A549 (cell line): ENCODE measurements at regions not wholly inside any gene's neighbourhood (a gene's known extent, or its start where the extent isn't known, plus 50 kb on each side); places are given as distances from the start of the nearest gene placed in this dataset.

Experiments
- ATAC-seq, 2 experiments: fragments of 200-7000 bp in 1 of 2; fragments of >200 bp in 1 of 2; cut with Nextera tagmentation in 1 of 2; cut with Tn5 transposase in 1 of 2; 3 replicates each; pipeline versions ENCODE4 v1.8.0 to v1.9.1; 2018 to 2020; ENCODE audit warnings: mild to moderate bottlenecking in 1 of 2, moderate library complexity in 1 of 2
- CTCF ChIA-PET: fragments of 300-600 bp; sonication (Branson Sonifier 250); formaldehyde crosslinking; extraction: SDS; loops from one replicate; lab custom pipeline; 2021; ENCODE audit warnings: antibody characterized with exemption, inconsistent platforms; lab: Yijun Ruan, JAX
- POLR2A ChIA-PET: fragments of 350-600 bp; formaldehyde crosslinking; extraction: SDS; loops from one replicate; lab custom pipeline; 2021; ENCODE audit warnings: antibody characterized with exemption, inconsistent platforms; lab: Yijun Ruan, JAX
- DNase-seq, 2 experiments: peaks; one replicate each; pipeline versions ENCODE4 v3.0.0 to v3.0.0-alpha.2; 2011 to 2016; ENCODE audit warnings: low read depth in 1 of 2, low spot score in 1 of 2
- FAIRE-seq: peaks from 2 replicates; lab custom pipeline; 2011; peaks lifted over from hg19 to GRCh38; lab: Jason Lieb, UNC
- H3K27ac ChIP-seq, 2 experiments: fragments of >200 bp; sonication (Bioruptor Twin); formaldehyde crosslinking; 3 replicates each; pipeline ENCODE4 v1.5.1; 2016 to 2017
- H3K4me1 ChIP-seq: fragments of >200 bp; sonication (Bioruptor Twin); formaldehyde crosslinking; 3 replicates; pipeline ENCODE4 v1.6.1; 2016
- H3K4me2 ChIP-seq: fragments of >200 bp; sonication (Bioruptor Twin); formaldehyde crosslinking; 3 replicates; pipeline ENCODE4 v1.6.1; 2016
- H3K4me3 ChIP-seq: fragments of >200 bp; sonication (Bioruptor Twin); formaldehyde crosslinking; 3 replicates; pipeline ENCODE4 v1.5.1; 2016
- H3K9me3 ChIP-seq: fragments of >200 bp; sonication (Bioruptor Twin); formaldehyde crosslinking; 3 replicates; pipeline ENCODE4 v1.6.1; 2016
- BCL3 ChIP-seq: fragments of >200 bp; sonication (Bioruptor Twin); formaldehyde crosslinking; IDR thresholded peaks from 3 replicates; pipeline ENCODE4 v1.6.1; 2016
- BHLHE40 ChIP-seq: IDR thresholded peaks from 2 replicates; pipeline ENCODE4 v1.6.1; 2012; ENCODE audit warnings: low read depth, low read length, inconsistent platforms
- CHD4 ChIP-seq: fragments of 200-600 bp; sonication (generic); IDR thresholded peaks from 2 replicates; pipeline ENCODE4 v1.6.1; 2016; ENCODE audit warnings: antibody characterized with exemption, mild to moderate bottlenecking, borderline replicate concordance
- FOSL2 ChIP-seq, 2 experiments: fragments of 450-650 bp in 1 of 2; fragments of >200 bp in 1 of 2; sonication (Bioruptor Twin) in 1 of 2; formaldehyde crosslinking; IDR thresholded peaks; 2 replicates each; pipeline versions ENCODE4 v1.5.0 to v1.6.1; 2016 to 2020; ENCODE audit warnings: mild to moderate bottlenecking in 1 of 2, moderate library complexity in 1 of 2
- HES2 ChIP-seq: fragments of >200 bp; sonication (Bioruptor Twin); formaldehyde crosslinking; IDR thresholded peaks from 2 replicates; pipeline ENCODE4 v1.6.1; 2016
- HEYL ChIP-seq: fragments of 250-450 bp; sonication (Bioruptor Pico); IDR thresholded peaks from 2 replicates; pipeline ENCODE4 v1.8.0; 2021; ENCODE audit warnings: mild to moderate bottlenecking, moderate library complexity
- HOXB13 ChIP-seq: fragments of 250-450 bp; sonication (Bioruptor Pico); IDR thresholded peaks from 2 replicates; pipeline ENCODE4 v1.5.0; 2020; ENCODE audit warnings: low read depth, mild to moderate bottlenecking, moderate library complexity
- HOXB5 ChIP-seq: fragments of 250-450 bp; sonication (Bioruptor Pico); IDR thresholded peaks from 2 replicates; pipeline ENCODE4 v1.5.0; 2020; ENCODE audit warnings: mild to moderate bottlenecking, moderate library complexity
- JUN ChIP-seq, 2 experiments: fragments of >200 bp; sonication (Bioruptor Twin); formaldehyde crosslinking; IDR thresholded peaks; 2 replicates in 1 of 2; 3 replicates in 1 of 2; pipeline ENCODE4 v1.6.1; 2016 to 2017
- MAFK ChIP-seq: fragments of 450-650 bp; IDR thresholded peaks from 2 replicates; pipeline ENCODE4 v1.6.1; 2014; ENCODE audit not compliant: partially characterized antibody
- MAZ ChIP-seq: fragments of 150-350 bp; IDR thresholded peaks from 2 replicates; pipeline ENCODE4 v1.6.1; 2014; ENCODE audit warnings: antibody characterized with exemption, low read depth, low read length, borderline replicate concordance
- NFE2L2 ChIP-seq: fragments of 150-350 bp; conservative IDR thresholded peaks from 2 replicates; pipeline ENCODE4 v1.6.1; 2014; ENCODE audit warnings: low read length
- PHF8 ChIP-seq: fragments of 200-600 bp; sonication (generic); IDR thresholded peaks from 2 replicates; pipeline ENCODE4 v1.6.1; 2016; ENCODE audit warnings: low read depth, mild to moderate bottlenecking, antibody characterized with exemption, moderate library complexity, borderline replicate concordance
- POLR2A ChIP-seq: IDR thresholded peaks from 2 replicates; pipeline ENCODE4 v1.6.1; 2012; ENCODE audit warnings: mild to moderate bottlenecking, low read length
- POLR2AphosphoS2 ChIP-seq: conservative IDR thresholded peaks from 2 replicates; pipeline ENCODE4 v1.6.1; 2012; ENCODE audit warnings: low read length, improper control_type of control experiment, inconsistent platforms
- RAD21 ChIP-seq, 2 experiments: fragments of >200 bp in 1 of 2; sonication (Bioruptor Twin) in 1 of 2; formaldehyde crosslinking in 1 of 2; IDR thresholded peaks in 1 of 2; conservative IDR thresholded peaks in 1 of 2; 2 replicates in 1 of 2; 3 replicates in 1 of 2; pipeline ENCODE4 v1.6.1; 2012 to 2018; ENCODE audit warnings: inconsistent platforms in 1 of 2
- RARB ChIP-seq: fragments of 250-450 bp; sonication (Bioruptor Pico); IDR thresholded peaks from 2 replicates; pipeline ENCODE4 v1.8.0; 2021; ENCODE audit warnings: mild to moderate bottlenecking, moderate library complexity
- RCOR1 ChIP-seq: fragments of 150-350 bp; IDR thresholded peaks from 2 replicates; pipeline ENCODE4 v1.6.1; 2014; ENCODE audit warnings: antibody characterized with exemption, low read length, low read depth
- RFX5 ChIP-seq: fragments of 450-650 bp; IDR thresholded peaks from 2 replicates; pipeline ENCODE4 v1.7.1; 2014; ENCODE audit warnings: antibody characterized with exemption, mild to moderate bottlenecking, moderate library complexity
- RNF2 ChIP-seq: fragments of 200-600 bp; sonication (generic); IDR thresholded peaks from 2 replicates; pipeline ENCODE4 v1.6.1; 2016; ENCODE audit warnings: low read depth, mild to moderate bottlenecking, antibody characterized with exemption, moderate library complexity, borderline replicate concordance
- SREBF2 ChIP-seq: fragments of 450-650 bp; IDR thresholded peaks from 2 replicates; pipeline ENCODE4 v1.6.1; 2014; ENCODE audit warnings: mild to moderate bottlenecking, moderate library complexity
- ZFP36 ChIP-seq: fragments of 450-650 bp; IDR thresholded peaks from 2 replicates; pipeline ENCODE4 v1.6.1; 2014; ENCODE audit warnings: borderline replicate concordance; ENCODE audit not compliant: partially characterized antibody
- WGBS: methylation state at CpG from one replicate; pipeline ENCODE4 v1.1.6; 2017; ENCODE audit errors: missing lambda C conversion rate; 5-methylcytosine and 5-hydroxymethylcytosine counted together
- TF ChIP-seq, protein P1 (sequence below): IDR thresholded peaks from 2 replicates; pipeline ENCODE4 v1.6.1; 2012; ENCODE audit warnings: low read depth, borderline replicate concordance
- TF ChIP-seq, protein P2 (sequence below): fragments of 250-450 bp; sonication (Bioruptor Pico); IDR thresholded peaks from 2 replicates; pipeline ENCODE4 v1.5.0; 2020; ENCODE audit warnings: low read depth, mild to moderate bottlenecking, moderate library complexity
- TF ChIP-seq, protein P3 (sequence below): fragments of 150-350 bp; IDR thresholded peaks from 2 replicates; pipeline ENCODE4 v1.6.1; 2014; ENCODE audit warnings: low read depth, mild to moderate bottlenecking, low read length

DNA sequence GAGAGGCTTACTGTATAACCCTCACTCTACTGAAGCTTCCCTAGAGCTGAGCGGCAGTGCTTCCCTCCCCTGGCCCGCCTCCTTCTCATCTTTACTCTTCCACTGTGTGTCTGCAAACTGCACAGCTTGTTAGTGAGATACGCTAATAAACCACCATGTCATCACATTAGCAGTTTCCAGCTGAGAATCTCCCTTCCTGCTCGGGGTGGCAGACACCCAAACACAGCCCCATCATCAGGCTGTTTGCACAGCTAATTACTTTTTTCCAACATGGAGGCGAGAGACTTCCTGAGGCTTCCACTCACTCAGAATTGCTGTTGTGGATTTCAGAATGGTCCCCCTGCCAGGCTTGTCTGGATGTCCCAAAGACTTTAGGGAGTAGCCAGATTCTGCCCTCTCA lies 444.9 kb upstream of the SULF2 start:
- H3K27ac ChIP-seq, result no peak overlapping the region
- ATAC-seq (no peak), FAIRE-seq (no peak)
- peaks cover 31% of the 10 kb centered on the region for H3K9me3 ChIP-seq
- no peak overlapping the region for H3K4me3 ChIP-seq
- ChIA-PET CTCF (interaction anchor here (0.8 to 1.0 kb wide), 4 partner anchors 9 to 444 kb away, joined by 3 to 4 read pairs (median 3); no protein-coding TSS in a partner anchor), POLR2A (no interaction called here)
- H3K4me2 ChIP-seq, result no peak overlapping the region
- 36% methylated on average over 5 of the region's 5 CpGs for WGBS
- TF ChIP-seq HEYL (CRISPR knock-in tag) (no peak), HOXB5 (CRISPR knock-in tag) (no peak), POLR2AphosphoS2 (no peak), POLR2A (no peak), JUN (IDR thresholded peaks at IDR 0.05) (no peak), RNF2 (no peak), PHF8 (no peak), FOSL2 (IDR thresholded peaks at IDR 0.05) (no peak), FOSL2 (CRISPR knock-in tag; IDR thresholded peaks at IDR 0.05) (no peak), RARB (CRISPR knock-in tag) (no peak), BHLHE40 (no peak)
- TF ChIP-seq, protein P1, sequence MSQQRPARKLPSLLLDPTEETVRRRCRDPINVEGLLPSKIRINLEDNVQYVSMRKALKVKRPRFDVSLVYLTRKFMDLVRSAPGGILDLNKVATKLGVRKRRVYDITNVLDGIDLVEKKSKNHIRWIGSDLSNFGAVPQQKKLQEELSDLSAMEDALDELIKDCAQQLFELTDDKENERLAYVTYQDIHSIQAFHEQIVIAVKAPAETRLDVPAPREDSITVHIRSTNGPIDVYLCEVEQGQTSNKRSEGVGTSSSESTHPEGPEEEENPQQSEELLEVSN, result no peak
- TF ChIP-seq, protein P2, sequence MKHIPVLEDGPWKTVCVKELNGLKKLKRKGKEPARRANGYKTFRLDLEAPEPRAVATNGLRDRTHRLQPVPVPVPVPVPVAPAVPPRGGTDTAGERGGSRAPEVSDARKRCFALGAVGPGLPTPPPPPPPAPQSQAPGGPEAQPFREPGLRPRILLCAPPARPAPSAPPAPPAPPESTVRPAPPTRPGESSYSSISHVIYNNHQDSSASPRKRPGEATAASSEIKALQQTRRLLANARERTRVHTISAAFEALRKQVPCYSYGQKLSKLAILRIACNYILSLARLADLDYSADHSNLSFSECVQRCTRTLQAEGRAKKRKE (CRISPR knock-in tag), result no peak
- TF ChIP-seq, all 56 proteins: peak for 0
- no peaks in the 10 kb centered on the region for H3K4me1 ChIP-seq
- no peak for DNase-seq

DNA sequence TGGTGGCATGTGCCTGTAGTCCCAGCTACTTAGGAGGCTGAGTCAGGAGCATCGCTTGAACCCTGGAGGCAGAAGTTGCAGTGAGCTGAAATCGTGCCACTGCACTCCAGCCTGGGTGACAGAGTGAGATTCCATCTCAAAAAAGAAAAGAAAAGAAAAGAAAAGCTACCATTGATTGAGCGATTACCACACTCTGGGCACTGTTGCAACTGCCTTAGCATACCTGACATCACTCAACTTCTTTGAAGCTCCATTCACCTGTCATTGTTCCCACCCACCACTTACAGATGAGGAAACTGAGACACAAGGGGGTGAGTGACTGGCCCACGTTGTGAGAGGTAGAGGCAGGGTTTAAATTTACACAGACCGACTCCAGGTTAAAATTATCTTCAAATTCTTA lies 442.1 kb upstream of the SULF2 start:
- POLR2A ChIA-PET, result no interaction called here
- CTCF ChIA-PET, result interaction anchor here (0.6 to 1.6 kb wide), 3 partner anchors 10 to 208 kb away, joined by 3 read pairs; no protein-coding TSS in a partner anchor
- no peaks in the 10 kb centered on the region for H3K4me1 ChIP-seq
- peaks cover 30% of the 10 kb centered on the region for H3K9me3 ChIP-seq
- H3K27ac ChIP-seq, result no peak overlapping the region
- TF ChIP-seq, protein P2 (CRISPR knock-in tag), result no peak
- no peak for TF ChIP-seq ZFP36
- WGBS, result 35% methylated on average over 5 of the region's 5 CpGs
- H3K4me2 ChIP-seq, result no peak overlapping the region
- DNase-seq, result no peak
- no peak for ATAC-seq
- H3K4me3 ChIP-seq, result no peak overlapping the region
- no peak for FAIRE-seq

- H3K4me3 ChIP-seq, result no peak overlapping the region
- no peak for TF ChIP-seq HES2
- no peak overlapping the region for H3K4me2 ChIP-seq
- ChIA-PET POLR2A (no interaction called here), CTCF (interaction anchor here (0.5 to 1.6 kb wide), 3 partner anchors 10 to 349 kb away, joined by 3 read pairs; no protein-coding TSS in a partner anchor)
- peaks cover 22% of the 10 kb centered on the region for H3K9me3 ChIP-seq
- ATAC-seq (no peak), FAIRE-seq (no peak), DNase-seq (no peak)
- 36% methylated on average over 5 of the region's 5 CpGs for WGBS
- H3K27ac ChIP-seq, result no peak overlapping the region
- H3K4me1 ChIP-seq, result no peaks in the 10 kb centered on the region
Measured at GRCh38 chr20:48226642-48227041, 441.4 kb upstream of the SULF2 start.

GRCh38 chr20:48224533-48225050 lies 439.3 kb upstream of the SULF2 start:
- Histone ChIP-seq H3K4me1 (no peaks in the 10 kb centered on the region), H3K4me2 (no peak overlapping the region), H3K4me3 (no peak overlapping the region), H3K27ac (no peak overlapping the region), H3K9me3 (peaks cover 4% of the 10 kb centered on the region; the same call in 2 of the 3 replicates)
- WGBS, result 29% methylated on average over 6 of the region's 6 CpGs
- no peak for DNase-seq
- ChIA-PET POLR2A (no interaction called here), CTCF (interaction anchor here (0.5 to 1.0 kb wide), 2 partner anchors 21 to 177 kb away, joined by 3 read pairs; no protein-coding TSS in a partner anchor)
- no peak for ATAC-seq
- no peak for FAIRE-seq
- TF ChIP-seq, protein P3, sequence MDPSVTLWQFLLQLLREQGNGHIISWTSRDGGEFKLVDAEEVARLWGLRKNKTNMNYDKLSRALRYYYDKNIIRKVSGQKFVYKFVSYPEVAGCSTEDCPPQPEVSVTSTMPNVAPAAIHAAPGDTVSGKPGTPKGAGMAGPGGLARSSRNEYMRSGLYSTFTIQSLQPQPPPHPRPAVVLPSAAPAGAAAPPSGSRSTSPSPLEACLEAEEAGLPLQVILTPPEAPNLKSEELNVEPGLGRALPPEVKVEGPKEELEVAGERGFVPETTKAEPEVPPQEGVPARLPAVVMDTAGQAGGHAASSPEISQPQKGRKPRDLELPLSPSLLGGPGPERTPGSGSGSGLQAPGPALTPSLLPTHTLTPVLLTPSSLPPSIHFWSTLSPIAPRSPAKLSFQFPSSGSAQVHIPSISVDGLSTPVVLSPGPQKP, result no peak
- TF ChIP-seq SREBF2 (no peak), HEYL (CRISPR knock-in tag) (no peak), RFX5 (no peak), MAFK (no peak), HOXB13 (CRISPR knock-in tag) (no peak), RAD21 (conservative IDR thresholded peaks at IDR 0.05 in 1 of 2, IDR thresholded peaks at IDR 0.05 in 1 of 2) (no peak), MAZ (no peak), CHD4 (no peak), RCOR1 (no peak), RARB (CRISPR knock-in tag) (no peak), PHF8 (no peak), BCL3 (no peak), NFE2L2 (no peak)
